ELF-1 (cell line): ENCODE measurements at regions not wholly inside any gene's neighbourhood (a gene's known extent, or its start where the extent isn't known, plus 50 kb on each side); places are given as distances from the start of the nearest gene placed in this dataset.
"Not testable (repeated sequence)": the region's sequence is repeated elsewhere in the genome, so short reads cannot be mapped to it uniquely, and the experiment has no call there.

ENCODE experiments used
- DNase-seq: peaks from one replicate; pipeline ENCODE4 v3.0.0-alpha.2; 2016; ENCODE audit warnings: low read depth, low spot score

DNA sequence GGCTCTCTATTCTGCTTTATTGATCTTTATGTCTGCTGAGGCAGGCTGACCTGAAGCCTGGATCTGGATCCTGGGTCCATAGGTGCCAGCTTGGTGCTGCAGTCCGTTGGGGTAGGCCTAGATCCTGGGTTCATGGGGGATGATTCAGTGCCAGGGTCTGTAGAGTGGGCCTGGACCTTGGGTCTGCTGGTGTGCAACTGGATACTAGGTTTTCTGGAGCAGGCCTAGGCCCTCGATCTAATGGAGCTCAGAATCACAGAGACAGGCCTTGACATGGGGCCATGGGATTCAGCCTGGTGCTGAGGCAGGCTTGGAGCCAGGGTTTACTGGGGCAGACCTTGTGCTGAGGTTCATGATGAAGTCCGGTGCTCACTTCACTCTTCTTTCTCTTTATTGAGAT lies 358.6 kb downstream of the TEX13C start:
- no peak for DNase-seq

DNA sequence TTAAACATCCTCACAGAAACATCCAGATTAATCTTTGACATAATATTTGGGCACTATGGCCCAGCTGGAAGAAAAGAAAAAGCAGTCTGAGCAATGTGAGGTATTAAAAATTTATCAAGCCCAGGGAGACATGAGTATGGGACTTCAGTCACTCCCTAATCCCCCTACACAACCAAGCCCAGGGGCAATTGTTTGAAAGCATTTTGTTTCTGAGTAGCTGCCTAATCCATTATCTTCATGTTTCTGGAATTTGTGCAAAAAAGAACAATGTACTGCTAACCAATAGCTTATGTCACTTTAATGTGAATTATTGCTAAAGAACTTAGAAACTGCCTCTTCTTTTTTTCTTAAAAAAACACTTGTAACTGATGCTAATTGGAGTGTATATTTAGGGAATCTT lies 360.7 kb downstream of the TEX13C start:
- no peak for DNase-seq

DNA sequence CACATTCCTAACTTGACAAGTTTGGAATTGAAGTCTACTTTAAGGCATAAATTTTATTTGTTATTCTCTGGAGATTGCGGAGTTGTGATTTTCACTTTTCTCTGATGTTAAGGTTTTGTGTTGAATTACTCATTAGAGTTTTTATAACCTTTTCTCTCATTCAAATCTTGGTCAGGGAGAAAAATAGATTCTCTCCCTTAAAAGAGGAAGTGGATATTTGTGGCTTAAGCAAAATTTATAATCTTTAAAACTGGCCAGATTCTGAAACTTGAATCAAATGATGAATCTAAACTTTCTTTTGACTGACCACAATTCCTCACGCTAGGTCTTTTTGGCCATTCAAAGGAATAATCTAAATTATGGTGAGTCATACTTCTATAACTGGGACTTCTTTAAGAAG lies 361.4 kb downstream of the TEX13C start:
- DNase-seq, result no peak

DNA sequence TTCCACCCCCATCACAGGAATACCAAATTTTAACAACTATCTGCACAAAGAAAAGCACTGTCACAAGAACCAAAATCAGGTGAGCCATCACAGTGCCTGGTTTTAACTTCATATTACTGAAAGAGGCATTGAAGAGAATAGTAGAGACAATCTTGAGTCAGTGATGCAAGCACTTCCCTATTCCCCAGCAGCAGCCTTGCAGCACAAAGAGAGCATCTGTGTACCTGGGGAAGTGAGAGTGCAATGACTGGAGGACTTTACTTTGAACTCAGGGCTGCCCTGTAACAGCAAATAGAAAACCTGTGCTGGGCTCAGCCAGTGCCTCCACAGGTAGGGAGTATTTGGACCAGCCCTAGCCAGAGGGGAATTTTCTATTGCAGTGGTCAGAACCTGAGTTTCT lies 361.8 kb downstream of the TEX13C start:
- no peak for DNase-seq

DNA sequence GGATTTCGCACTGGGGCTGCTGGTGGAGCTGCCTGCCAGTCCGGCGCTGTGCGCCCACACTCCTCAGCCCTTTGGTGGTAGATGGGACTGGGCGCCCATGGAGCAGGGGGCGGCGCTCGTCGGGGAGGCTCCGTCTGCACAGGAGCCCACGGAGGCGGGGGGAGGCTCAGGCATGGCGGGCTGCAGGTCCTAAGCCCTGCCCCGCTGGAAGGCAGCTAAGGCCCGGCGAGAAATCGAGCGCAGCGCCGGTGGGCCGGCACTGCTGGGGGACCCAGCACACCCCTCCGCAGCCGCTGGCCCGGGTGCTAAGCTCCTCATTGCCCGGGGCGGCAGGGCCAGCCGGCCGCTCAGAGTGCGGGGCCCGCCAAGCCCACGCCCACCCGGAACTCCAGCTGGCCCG lies 370.9 kb downstream of the TEX13C start:
- DNase-seq, result not testable (repeated sequence)

DNA sequence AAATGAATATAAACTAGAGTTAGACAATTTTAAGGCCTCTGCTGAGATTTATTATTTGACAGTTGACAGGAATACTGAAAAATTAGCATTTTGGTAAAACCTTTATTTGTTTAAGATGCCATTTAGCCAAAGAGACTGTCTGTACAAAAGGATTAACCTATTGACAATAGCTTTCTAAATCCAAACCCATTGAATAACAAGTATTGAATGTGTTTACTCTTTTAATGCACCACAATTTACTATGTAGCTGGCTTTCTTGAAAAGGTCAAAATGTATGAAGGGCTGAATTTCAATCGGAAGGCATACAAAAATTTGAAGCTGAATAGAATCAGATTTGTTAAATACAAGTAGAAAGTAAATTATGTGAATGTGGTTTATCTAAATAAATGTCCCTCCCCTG lies 374.5 kb downstream of the TEX13C start:
- DNase-seq, result no peak

DNA sequence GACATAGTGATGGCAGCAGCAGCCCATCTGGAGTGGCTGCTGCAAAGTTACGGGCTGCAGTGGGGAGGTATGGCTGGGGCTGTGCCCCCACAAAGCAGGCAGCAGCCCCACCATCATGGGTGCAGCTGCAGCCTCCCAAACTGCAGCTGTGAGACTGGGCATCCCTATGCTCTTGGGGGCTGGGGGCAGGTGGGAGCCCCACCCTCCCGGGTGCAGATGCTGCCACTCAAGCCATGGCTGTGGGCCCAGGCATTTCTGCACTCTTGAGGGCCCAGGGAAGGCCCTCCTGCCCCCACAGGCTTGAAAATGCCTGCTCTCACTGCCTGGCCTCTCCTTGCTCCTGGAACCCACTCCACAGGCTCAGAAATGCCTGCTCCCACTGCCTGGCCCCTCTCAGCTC lies 389.4 kb downstream of the TEX13C start:
- no peak for DNase-seq

DNA sequence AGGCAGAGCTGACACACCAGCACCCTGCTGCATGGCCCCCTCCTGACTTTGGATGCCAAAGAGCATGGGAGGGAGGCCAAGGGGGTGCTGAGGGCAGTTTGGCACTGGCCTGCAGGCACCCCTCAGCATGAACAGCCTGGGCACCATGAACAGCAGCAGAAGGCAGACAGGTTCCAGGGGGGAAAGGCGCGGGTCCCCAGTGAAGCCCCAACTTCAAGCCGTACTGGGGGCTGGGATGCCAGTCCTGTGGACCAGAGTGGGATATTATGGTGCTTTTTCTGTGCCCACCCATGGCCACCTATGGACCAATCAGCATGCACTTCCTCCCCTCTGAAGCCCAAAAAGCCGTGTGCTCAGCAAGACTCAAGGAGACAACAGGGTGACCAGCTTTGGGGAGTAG lies 389.9 kb downstream of the TEX13C start:
- DNase-seq, result no peak

DNA sequence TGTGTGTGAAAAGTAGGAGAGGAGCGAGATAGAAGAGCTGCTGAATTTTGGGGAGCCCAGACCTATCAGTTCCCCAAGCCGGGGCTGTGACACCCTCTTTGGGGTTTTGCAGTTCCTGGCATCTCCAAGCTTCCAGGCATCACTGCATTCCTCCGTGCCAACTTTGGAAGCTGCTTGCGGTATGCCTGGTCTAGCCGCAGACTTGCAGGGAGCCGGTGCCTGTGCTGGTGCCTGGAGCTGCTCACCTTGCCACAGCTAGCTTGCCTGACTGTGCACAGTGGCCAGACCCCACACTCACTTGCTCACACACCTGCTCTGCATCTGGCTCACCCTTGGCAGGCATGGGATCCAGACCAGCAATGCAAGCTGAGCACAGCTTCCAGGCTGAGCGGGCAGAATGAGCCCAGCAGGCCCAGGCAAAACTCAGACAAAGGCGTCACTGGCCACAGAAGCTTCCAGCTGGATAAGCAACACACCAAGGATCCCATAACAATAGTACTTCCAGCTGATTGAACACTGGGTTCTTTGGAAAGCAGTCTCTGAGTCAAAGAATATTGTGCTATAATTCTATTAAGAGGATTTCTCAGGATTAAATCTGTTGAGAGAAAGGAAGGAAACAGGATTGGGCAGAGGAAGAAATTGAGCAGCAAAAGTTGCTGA lies 390.9 kb downstream of the TEX13C start:
- no peak for DNase-seq

DNA sequence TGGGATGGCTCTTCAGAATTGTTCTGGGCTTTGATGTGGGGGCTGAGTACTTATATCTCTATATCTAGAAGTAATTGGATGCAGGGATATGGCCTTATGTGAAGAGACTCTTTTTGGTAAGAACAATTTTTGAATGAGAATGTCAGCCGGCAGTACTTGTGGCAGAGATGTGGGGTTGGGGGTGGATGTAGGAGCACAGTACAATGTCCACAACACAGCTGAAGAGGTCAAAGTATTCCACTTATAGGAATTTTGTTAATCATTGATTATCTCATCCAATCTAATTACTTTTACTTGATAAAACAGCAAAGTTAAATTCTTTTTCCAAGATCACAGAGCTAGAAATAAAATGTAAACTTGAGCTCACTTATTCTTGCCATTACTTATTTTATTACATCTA lies 391.4 kb downstream of the TEX13C start:
- no peak for DNase-seq

DNA sequence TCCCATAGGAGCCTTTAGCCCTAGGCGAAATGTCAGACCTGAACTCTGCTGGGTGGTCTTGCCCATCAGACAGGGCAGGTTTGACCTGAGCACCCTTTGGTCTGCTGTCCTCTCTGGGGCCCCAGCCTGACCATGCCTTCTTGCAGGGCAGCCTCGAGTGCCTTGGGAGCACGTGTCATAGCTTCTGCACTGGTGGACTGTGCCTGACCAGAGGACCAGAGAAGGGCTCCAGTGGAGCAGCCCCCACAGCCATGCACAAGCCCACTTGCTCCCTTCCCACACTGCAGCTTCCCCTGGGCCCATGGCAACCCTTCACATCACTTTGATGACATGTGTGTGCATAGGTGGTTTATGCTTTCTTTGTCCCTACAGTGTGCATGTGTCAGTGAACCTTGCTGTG lies 394.0 kb downstream of the TEX13C start:
- no peak for DNase-seq

DNA sequence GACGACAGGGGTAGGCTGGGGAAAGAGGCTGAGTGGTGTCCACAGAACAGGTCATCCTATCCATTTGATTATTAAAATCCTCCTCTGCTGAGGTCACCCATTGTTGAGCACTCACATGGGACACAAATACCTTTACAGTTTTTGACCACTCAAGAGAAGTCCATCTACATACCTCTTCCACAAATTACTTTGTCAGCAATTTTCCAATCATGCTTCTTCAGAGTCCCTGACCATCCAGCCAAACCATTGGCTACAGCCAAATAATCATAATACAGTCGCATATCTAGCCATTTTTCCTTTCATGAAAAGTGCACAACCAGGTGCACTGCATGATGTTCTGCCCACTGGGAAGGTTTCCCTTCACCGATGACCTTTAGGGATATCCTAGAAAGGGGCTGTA lies 407.4 kb downstream of the TEX13C start:
- no peak for DNase-seq

DNA sequence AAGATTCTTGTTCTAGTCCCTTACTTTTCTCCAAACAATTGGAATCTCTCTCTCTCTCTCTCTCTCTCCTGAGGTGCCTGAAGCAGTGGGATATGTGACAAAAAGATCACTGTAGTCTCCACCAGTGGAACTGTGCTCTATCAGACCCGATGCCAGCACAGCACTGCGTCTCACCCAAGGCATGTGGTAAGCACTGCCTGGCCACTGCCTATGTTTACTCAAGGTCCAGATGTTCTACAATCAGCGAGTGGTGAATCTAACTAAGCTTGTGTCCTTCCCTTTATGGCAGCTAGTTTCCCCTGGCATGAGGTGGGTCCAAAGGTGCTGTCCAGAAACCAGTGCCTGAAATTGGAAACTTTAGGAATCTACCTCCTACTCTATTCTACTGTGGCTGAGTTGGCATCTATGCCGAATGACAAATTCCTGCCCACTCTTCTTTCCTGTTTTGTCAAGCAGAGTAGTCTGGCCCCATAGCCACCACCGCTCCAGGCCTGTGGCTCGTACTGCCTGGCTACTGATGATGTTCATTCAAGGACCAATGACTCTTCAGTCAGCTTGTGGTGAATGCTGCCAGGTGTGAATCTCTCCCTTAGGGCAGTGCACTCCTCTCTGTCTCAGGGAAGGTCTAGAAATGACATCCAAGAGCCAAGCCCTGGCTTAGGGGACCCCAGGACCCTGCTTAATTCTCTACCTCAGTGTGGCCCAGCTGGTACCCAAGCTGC lies 416.5 kb downstream of the TEX13C start:
- DNase-seq, result no peak

DNA sequence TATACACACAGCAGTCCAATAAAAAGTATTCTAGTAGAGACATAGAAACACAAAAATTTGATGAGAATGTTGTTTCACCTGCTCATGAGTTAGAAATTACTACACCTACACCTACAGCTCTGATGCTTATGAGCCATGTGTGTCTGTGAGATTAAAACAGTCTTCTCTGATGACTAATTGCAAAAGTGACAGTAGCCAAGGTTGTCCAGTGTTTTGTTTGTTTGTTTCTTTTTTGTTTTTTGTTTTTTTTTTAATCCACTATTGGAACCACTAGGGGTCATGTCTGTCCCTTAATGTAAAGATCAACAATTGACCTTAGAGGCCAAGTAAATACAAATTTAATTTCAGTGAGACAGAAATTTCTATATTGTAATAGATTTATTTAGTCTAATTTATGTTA lies 423.1 kb downstream of the TEX13C start:
- no peak for DNase-seq

DNA sequence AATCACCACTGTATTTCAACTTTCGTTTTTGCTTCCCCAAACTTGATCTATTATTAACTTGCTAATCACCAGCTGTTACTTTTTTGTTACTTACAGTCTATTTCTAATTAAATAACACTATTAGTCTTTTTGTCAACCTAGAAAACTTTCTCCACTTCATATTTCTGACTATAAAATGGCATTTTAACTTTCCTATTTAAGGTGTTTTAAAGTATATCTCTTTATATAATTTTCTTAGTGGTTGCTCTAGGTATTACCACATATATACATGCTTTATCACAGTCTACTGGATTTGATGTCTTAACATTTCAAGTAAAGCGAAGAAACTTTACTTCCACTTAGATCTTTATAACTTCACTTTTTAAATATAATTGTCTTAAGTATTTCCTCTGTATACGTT lies 421.2 kb downstream of the DCAF12L2 start:
- no peak for DNase-seq

DNA sequence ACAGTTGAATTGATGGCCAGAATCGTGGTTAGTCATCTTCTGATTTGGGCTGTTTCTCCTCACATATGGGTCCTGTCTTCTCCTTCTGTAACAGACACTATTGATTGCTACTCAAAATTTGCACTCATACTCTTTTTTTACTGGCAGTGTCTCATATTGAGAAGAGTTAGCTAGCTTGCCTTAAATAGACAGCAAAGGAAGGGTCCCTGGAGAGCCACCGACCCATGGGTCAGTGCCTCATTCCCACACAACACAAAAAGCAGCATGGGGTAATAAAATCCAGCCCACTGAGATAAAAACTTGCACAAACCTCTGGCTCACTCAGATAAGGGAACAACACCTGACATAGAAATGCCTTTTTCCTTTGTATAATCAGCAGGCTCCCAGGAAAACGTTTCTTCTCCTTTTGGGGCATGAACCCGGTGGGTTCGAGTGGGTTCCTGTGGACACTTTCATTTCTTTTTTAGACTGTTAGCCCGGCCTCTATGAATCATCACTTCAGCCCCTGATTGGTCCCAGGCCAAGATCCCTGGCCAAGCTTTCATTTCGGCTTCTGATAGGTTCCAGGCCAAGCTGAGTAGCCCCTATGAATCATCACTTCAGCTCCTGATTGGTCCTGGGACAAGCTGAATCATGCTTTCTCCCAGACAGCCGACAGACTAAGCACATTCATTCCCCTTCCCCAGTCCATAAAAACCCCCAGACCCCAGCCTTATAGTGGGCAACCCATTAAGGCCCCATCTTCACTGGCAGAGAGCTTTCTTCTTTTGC lies 408.1 kb downstream of the DCAF12L2 start:
- no peak for DNase-seq

DNA sequence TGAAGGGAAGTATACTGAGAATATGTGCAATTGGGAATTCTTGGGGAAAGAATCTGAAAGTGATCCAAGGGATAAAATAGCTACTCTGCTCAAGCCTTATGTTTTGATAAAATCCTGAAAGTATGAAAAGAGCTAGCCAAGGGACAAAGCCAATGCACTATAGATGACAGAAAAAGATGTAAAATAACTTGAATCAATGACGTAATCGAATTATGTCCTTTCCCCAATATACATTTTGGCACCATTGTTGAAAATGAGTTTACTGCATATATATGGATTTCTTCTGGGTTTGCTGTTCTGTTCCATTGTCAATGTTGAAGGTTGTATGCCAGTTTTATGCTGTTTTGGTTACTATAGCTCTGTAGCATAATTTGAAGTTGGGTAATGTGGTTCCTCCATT lies 407.3 kb downstream of the DCAF12L2 start:
- no peak for DNase-seq

DNA sequence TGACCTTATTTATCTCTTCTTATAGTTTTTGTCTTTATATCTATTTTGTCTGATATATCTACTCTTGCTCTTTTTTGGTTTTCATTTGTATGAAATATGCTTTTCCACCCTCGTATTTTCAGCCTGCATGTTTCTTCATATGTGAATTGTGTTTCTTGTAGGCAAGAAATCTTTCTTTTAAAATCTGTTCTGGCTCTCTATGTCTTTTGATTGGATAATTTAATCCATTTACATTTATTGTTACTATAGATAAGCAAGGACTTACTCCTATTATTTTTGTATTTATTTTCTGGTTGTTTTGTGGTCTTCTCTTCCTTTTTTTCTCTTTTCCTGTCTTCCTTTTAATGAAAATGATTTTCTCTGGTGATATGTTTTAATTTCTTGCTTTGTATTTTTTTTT lies 403.1 kb downstream of the DCAF12L2 start:
- DNase-seq, result no peak

DNA sequence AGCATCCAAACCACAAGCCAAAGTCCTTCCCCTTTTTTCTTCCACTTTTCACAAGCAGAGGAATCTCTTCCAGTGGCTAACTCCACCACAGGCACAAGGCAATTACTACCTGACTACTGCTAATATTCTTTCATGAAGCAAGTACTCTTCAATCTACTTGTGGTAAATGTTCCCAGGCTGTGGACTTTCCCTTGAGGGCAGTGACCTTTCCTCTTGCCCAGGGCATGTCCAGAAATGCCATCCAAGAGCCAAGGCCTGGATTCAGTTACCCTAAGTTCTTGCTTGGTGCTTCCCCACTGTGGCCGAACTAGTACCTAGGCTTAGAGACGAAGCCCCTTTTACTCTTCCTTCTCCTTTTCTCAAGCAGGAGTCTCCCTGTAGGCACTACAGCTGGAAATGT lies 400.7 kb downstream of the DCAF12L2 start:
- no peak for DNase-seq

DNA sequence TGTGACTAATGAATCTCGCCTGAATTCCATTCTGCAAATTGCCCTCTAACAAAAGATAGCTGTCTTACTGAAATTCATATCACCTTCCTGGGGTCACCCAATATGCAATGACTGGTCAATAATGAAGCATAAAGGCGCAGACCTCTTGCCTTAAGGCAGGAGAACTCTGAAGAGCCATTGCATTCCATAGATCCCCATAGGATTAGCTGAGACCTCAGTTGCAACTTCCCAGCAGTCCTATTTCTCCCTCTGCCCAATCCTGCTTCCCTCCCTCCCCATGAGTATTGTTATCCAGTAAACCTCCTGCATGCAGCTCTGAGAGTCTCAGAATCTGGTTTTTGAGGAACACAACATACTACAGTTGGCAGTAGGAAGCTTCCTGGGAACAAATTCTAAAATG lies 396.5 kb downstream of the DCAF12L2 start:
- DNase-seq, result no peak

DNA sequence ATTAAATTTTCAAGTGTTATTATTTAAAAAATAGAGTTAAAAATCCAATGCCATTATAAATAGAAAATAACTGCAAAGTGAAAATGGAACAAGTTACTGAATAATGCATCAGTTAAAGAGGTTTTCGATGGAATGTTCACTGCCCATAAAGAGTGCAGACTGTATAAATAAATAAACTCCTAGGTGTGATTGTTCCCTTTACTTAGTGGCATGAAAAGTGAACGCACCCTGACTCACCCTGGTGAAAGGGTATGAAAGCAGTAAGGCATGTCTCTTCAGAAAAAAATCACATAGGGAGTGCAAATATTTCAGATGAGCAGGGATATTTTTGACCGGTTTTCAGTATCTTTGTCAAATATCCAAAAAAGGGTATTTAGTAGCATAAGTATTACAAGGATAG lies 387.8 kb downstream of the DCAF12L2 start:
- no peak for DNase-seq

DNA sequence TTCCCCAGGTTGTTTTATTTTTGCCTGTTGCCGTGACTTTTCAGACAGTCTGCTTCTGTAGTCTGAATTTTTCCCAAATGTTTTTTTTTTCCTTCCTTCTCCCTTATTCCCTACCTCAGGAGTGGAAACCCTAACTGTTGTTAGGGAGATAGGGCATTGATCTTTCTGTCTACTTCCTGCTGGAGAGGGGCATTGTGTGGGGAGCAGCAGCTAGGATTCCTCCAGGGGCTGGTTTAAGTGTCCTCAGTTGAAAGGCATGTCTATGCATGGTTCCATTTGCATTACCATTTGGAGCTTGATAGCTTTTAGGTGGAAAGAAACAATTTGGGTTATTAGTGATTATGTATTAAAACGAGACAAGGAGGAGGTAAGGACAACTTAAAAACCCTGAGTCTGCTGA lies 383.9 kb downstream of the DCAF12L2 start:
- peak; percentile 41 for DNase-seq

DNA sequence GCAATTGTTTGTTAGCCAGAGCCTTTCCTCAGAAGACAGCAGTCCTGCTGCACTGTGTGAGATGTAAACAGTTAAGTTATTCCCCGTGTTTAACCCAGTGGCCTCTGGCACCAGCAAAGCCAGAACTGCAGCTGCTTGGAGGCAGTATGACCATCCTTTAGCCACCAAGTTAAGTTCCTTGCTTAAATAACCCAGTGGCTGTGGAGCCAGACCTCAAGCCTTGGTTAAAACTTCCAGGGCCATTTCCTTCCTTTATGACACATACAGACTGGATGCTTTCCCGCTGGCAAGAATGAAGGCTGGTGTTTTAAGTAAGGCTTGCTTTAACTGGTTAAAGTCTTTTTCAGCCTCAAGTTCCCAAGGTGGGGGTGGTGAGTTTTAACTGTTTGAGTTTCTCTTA lies 379.8 kb downstream of the DCAF12L2 start:
- DNase-seq, result peak; percentile 69
